Vagina (tissue), 2 donors: ENCODE measurements at regions not wholly inside any gene's neighbourhood (a gene's known extent, or its start where the extent isn't known, plus 50 kb on each side); places are given as distances from the start of the nearest gene placed in this dataset.

Experiments used
- CTCF ChIP-seq, 3 experiments: fragments of 450-650 bp in 2 of 3; fragments of 200-600 bp in 1 of 3; sonication (generic) in 1 of 3; IDR thresholded peaks; one replicate each; pipeline ENCODE4 v1.5.1; 2017 to 2019; ENCODE audit warnings: antibody characterized with exemption in 3 of 3, mild to moderate bottlenecking in 2 of 3, moderate library complexity in 2 of 3
- POLR2A ChIP-seq, 2 donors: fragments of 450-650 bp; IDR thresholded peaks; one replicate each; pipeline ENCODE4 v1.6.1; 2017; ENCODE audit warnings: antibody characterized with exemption in 2 of 2, mild to moderate bottlenecking in 2 of 2, moderate library complexity in 2 of 2
- POLR2AphosphoS5 ChIP-seq, 2 donors: sonication (generic); formaldehyde crosslinking; IDR thresholded peaks; one replicate each; pipeline ENCODE4 v1.9.0; 2017; ENCODE audit warnings: antibody characterized with exemption in 2 of 2, mild to moderate bottlenecking in 2 of 2, low read depth in 1 of 2; ENCODE audit not compliant: insufficient read depth in 1 of 2

- no peak for TF ChIP-seq CTCF (IDR thresholded peaks at IDR 0.05)
- no peak for TF ChIP-seq POLR2A (IDR thresholded peaks at IDR 0.05)
- TF ChIP-seq POLR2AphosphoS5 (IDR thresholded peaks at IDR 0.05; ENCODE audit: insufficient read depth in 1 of 2, low read depth in 1 of 2) = no peak
Observed at GRCh38 chr6:168883410-168884049, 370.1 kb downstream of the THBS2 start.
